HL-60 (cell line): ENCODE measurements at regions not wholly inside any gene's neighbourhood (a gene's known extent, or its start where the extent isn't known, plus 50 kb on each side); places are given as distances from the start of the nearest gene placed in this dataset.
A peak's percentile ranks its signal among the peaks of the same experiment; 100 is the strongest.

Source experiments
- DNase-seq, 2 experiments: peaks; one replicate each; pipeline ENCODE4 v3.0.0-alpha.2; 2010 to 2020; ENCODE audit warnings: low read depth in 1 of 2, low spot score in 1 of 2
- H3K27ac ChIP-seq: fragments of 250-450 bp; sonication (Bioruptor Pico); replicated peaks from 2 replicates; pipeline ENCODE4 v1.5.1; 2020; ENCODE audit warnings: mild to moderate bottlenecking, moderate library complexity
- H3K27me3 ChIP-seq: fragments of 250-450 bp; sonication (Bioruptor Pico); 2 replicates; pipeline ENCODE4 v1.5.1; 2021; ENCODE audit warnings: mild to moderate bottlenecking, moderate library complexity; ENCODE audit not compliant: insufficient read depth, poor library complexity, severe bottlenecking
- H3K4me3 ChIP-seq: replicated peaks from 2 replicates; pipeline ENCODE4 v1.5.1; 2011; ENCODE audit warnings: mild to moderate bottlenecking, control low read depth, low read length; ENCODE audit not compliant: insufficient read depth
- CTCF ChIP-seq: IDR thresholded peaks from one replicate; pipeline ENCODE4 v1.5.1; 2011; ENCODE audit warnings: low read length, control low read depth, inconsistent platforms; ENCODE audit not compliant: insufficient read depth
- GABPA ChIP-seq: IDR thresholded peaks from 2 replicates; pipeline ENCODE4 v1.6.1; 2012; ENCODE audit warnings: low read depth
- POLR2AphosphoS5 ChIP-seq: IDR thresholded peaks from 2 replicates; pipeline ENCODE4 v1.6.1; 2012; ENCODE audit warnings: low read depth
- REST ChIP-seq: IDR thresholded peaks from 2 replicates; pipeline ENCODE4 v1.6.1; 2012; ENCODE audit warnings: low read depth; ENCODE audit not compliant: insufficient replicate concordance
- SPI1 ChIP-seq: IDR thresholded peaks from 2 replicates; pipeline ENCODE4 v1.6.1; 2012; ENCODE audit warnings: low read depth, mild to moderate bottlenecking, borderline replicate concordance

GRCh38 chr21:25385911-25386474, 221.3 kb downstream of the MRPL39 start:
- Histone ChIP-seq H3K27ac (no peak overlapping the region), H3K27me3 (no peaks in the 10 kb centered on the region), H3K4me3 (no peak overlapping the region)
- TF ChIP-seq GABPA, result no peak
- peak; percentile 19 for TF ChIP-seq CTCF
- no peak for DNase-seq

GRCh38 chr21:25385341-25385740, 221.9 kb downstream of the MRPL39 start:
- no peak overlapping the region for H3K27ac ChIP-seq
- DNase-seq, result no peak
- H3K4me3 ChIP-seq, result no peak overlapping the region
- no peak for TF ChIP-seq GABPA
- no peaks in the 10 kb centered on the region for H3K27me3 ChIP-seq

GRCh38 chr21:25384782-25385181, 222.5 kb downstream of the MRPL39 start:
- TF ChIP-seq GABPA (no peak), SPI1 (no peak), POLR2AphosphoS5 (no peak), CTCF (no peak), REST (no peak)
- no peak overlapping the region for H3K4me3 ChIP-seq
- no peak overlapping the region for H3K27ac ChIP-seq
- H3K27me3 ChIP-seq, result no peaks in the 10 kb centered on the region
- DNase-seq, result no peak

GRCh38 chr21:25383545-25383944, 223.7 kb downstream of the MRPL39 start:
- H3K27me3 ChIP-seq, result no peaks in the 10 kb centered on the region
- no peak overlapping the region for H3K4me3 ChIP-seq
- no peak overlapping the region for H3K27ac ChIP-seq
- no peak for TF ChIP-seq CTCF
- TF ChIP-seq SPI1, result no peak
- no peak for TF ChIP-seq GABPA
- TF ChIP-seq REST, result no peak
- TF ChIP-seq POLR2AphosphoS5, result no peak
- no peak for DNase-seq
